Cardiac fibroblast (primary cell): ENCODE measurements at regions not wholly inside any gene's neighbourhood (a gene's known extent, or its start where the extent isn't known, plus 50 kb on each side); places are given as distances from the start of the nearest gene placed in this dataset.
A peak's percentile ranks its signal among the peaks of the same experiment; 100 is the strongest.

ENCODE experiments used
- DNase-seq, 2 donors: peaks; one replicate each; pipeline versions ENCODE4 v3.0.0 to v3.0.0-alpha.2; 2010; ENCODE audit warnings: low read depth in 2 of 2
- H3K4me3 ChIP-seq, 2 donors: replicated peaks in 1 of 2; 1 replicate in 1 of 2; 2 replicates in 1 of 2; pipeline ENCODE4 v1.5.1; 2011; ENCODE audit warnings: low read depth in 2 of 2, low read length in 2 of 2, mild to moderate bottlenecking in 2 of 2, moderate library complexity in 1 of 2
- CTCF ChIP-seq: IDR thresholded peaks from one replicate; pipeline ENCODE4 v1.5.1; 2011; ENCODE audit warnings: low read depth, mild to moderate bottlenecking, low read length, inconsistent platforms

GRCh38 chr17:13076905-13077304, 59.1 kb upstream of the ELAC2 start:
- no peak for TF ChIP-seq CTCF
- no peak overlapping the region for H3K4me3 ChIP-seq
- DNase-seq, result no peak

DNA sequence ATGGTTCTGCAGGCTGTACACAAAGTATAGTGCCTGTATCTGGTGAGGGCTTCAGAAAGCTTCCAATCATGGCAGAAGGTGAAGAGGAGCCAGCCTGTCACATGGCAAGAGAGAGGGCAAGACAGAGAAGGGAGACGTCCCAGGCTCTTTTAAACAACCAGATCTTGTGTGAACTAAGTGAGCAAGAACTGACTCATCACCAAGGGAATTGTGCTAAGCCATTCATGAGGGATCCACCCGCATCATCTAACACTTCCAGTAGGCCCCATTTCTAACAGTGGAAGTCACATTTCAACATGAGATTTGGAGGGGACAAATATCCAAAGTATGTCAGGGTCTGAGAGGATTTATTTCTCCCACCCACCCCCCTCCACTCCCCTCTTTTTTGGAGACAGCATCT, 56.2 kb upstream of the ELAC2 start:
- no peak overlapping the region for H3K4me3 ChIP-seq
- TF ChIP-seq CTCF, result no peak
- DNase-seq, result peak; percentile 14 to 87

DNA sequence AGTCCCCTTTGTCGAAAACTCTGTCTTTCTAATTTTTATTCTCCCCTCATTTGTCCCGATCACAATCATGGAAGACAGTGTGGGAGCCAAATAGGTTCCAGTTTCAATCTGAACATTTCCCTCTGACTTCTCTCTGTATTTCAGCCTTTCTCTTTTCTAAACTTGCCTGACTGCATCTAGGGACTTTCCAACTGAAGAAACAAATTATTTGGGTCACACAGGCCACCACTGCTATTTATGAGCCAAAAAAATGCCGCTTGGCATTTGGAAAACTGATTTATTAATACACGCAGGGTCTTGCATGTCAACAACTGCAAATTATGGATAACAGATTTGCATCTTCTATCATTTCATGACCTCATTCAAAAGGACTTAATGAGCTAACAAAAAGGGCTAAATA, 55.2 kb upstream of the ELAC2 start:
- DNase-seq, result no peak
- H3K4me3 ChIP-seq, result no peak overlapping the region
- no peak for TF ChIP-seq CTCF

DNA sequence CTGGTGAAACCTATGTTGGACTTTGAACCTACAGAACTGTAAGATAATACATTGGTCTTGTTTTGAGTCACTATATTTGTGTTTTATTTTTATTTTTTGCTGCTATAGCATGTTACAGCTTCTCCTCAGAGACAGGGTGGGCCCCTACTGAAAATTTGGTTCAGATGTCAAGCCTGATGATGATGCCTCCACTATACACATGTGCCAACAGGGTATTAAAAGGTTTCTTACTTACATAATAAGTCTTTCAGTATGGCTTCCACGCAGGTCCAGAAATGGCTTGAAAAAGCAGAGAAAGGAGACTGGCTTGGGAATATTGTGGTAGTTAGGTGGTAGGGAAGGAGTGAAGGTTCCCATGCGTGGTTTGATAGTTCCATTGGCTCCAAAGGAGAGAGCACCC, 52.9 kb upstream of the ELAC2 start:
- no peak overlapping the region for H3K4me3 ChIP-seq
- DNase-seq, result no peak
- no peak for TF ChIP-seq CTCF

- no peak overlapping the region for H3K4me3 ChIP-seq
- TF ChIP-seq CTCF, result no peak
- DNase-seq, result no peak
Measured at GRCh38 chr17:13067629-13068303, 49.9 kb upstream of the ELAC2 start.
